ELR (cell line): ENCODE measurements at regions not wholly inside any gene's neighbourhood (a gene's known extent, or its start where the extent isn't known, plus 50 kb on each side); places are given as distances from the start of the nearest gene placed in this dataset.
"Not testable (repeated sequence)": the region's sequence is repeated elsewhere in the genome, so short reads cannot be mapped to it uniquely, and the experiment has no call there.

Experiments
- DNase-seq: peaks from one replicate; pipeline ENCODE4 v3.0.0-alpha.2; 2015; ENCODE audit warnings: low read depth

- DNase-seq, result no peak
These were observed 80.2 kb upstream of the BRD7 start for GRCh38 chr16:50448981-50449380.

GRCh38 chr16:50448522-50448921, 79.7 kb upstream of the BRD7 start:
- peak; percentile 26 for DNase-seq

- DNase-seq, result not testable (repeated sequence)
These were observed 78.6 kb upstream of the BRD7 start for GRCh38 chr16:50447386-50447785.

GRCh38 chr16:50446861-50447260, 78.1 kb upstream of the BRD7 start:
- DNase-seq, result no peak

GRCh38 chr16:50445621-50446555, 77.1 kb upstream of the BRD7 start:
- DNase-seq, result no peak

GRCh38 chr16:50444526-50444925, 75.7 kb upstream of the BRD7 start:
- peak; percentile 6 for DNase-seq

GRCh38 chr16:50442221-50442620, 73.4 kb upstream of the BRD7 start:
- no peak for DNase-seq

- no peak for DNase-seq
These were observed 72.8 kb upstream of the BRD7 start for GRCh38 chr16:50441486-50442157.

GRCh38 chr16:50440991-50441390, 72.2 kb upstream of the BRD7 start:
- no peak for DNase-seq

GRCh38 chr16:50440531-50440930, 71.7 kb upstream of the BRD7 start:
- DNase-seq, result no peak

GRCh38 chr16:50437769-50438437, 69.1 kb upstream of the BRD7 start:
- peak; percentile 6 for DNase-seq

- DNase-seq, result no peak
These were observed 67.5 kb upstream of the BRD7 start for GRCh38 chr16:50436271-50436670.

- no peak for DNase-seq
These were observed 66.2 kb upstream of the BRD7 start for GRCh38 chr16:50434872-50435478.

- no peak for DNase-seq
These were observed 61.3 kb upstream of the BRD7 start for GRCh38 chr16:50430076-50430475.

- DNase-seq, result no peak
These were observed 60.0 kb upstream of the BRD7 start for GRCh38 chr16:50428742-50429141.

GRCh38 chr16:50428116-50428515, 59.3 kb upstream of the BRD7 start:
- peak; percentile 67 for DNase-seq

- DNase-seq, result no peak
These were observed 58.3 kb upstream of the BRD7 start for GRCh38 chr16:50427107-50427506.

- DNase-seq, result no peak
These were observed 56.9 kb upstream of the BRD7 start for GRCh38 chr16:50425648-50426047.

- no peak for DNase-seq
These were observed 56.3 kb upstream of the BRD7 start for GRCh38 chr16:50425044-50425443.

- DNase-seq, result no peak
These were observed 54.1 kb upstream of the BRD7 start for GRCh38 chr16:50422926-50423325.

- DNase-seq, result no peak
These were observed 50.3 kb upstream of the BRD7 start for GRCh38 chr16:50419116-50419515.
